IMR-90 (cell line): ENCODE measurements at regions not wholly inside any gene's neighbourhood (a gene's known extent, or its start where the extent isn't known, plus 50 kb on each side); places are given as distances from the start of the nearest gene placed in this dataset.

Source experiments
- ATAC-seq: fragments of 200-7000 bp; cut with Tn5 transposase; 2 replicates; pipeline ENCODE4 v1.9.1; 2020; ENCODE audit warnings: low read depth, mild to moderate bottlenecking, moderate library complexity
- BruUV-seq: library from RNA; stranded (reverse); fragments of 400-500 nt; replicated peaks from 2 replicates; lab custom pipeline; 2021; lab: Mats Ljungman, UMichigan
- CTCF ChIA-PET: fragments of 300-600 bp; formaldehyde crosslinking; extraction: SDS; loops from one replicate; lab custom pipeline; 2021; ENCODE audit warnings: antibody characterized with exemption; lab: Yijun Ruan, JAX
- POLR2A ChIA-PET: fragments of 300-600 bp; sonication (Branson Sonifier 250); formaldehyde crosslinking; loops from one replicate; lab custom pipeline; 2022; ENCODE audit warnings: antibody characterized with exemption; ENCODE audit not compliant: unreplicated experiment; lab: Charles Lee
- DNase-seq: peaks from one replicate; pipeline ENCODE4 v3.0.0; 2013
- H2AFZ ChIP-seq: replicated peaks from 2 replicates; pipeline ENCODE3; 2013; ENCODE audit warnings: low read length, mild to moderate bottlenecking; ENCODE audit not compliant: poor library complexity
- H2AK5ac ChIP-seq: 2 replicates; pipeline ENCODE4 v1.6.1; 2013; ENCODE audit warnings: low read depth, low read length, inconsistent platforms
- H2AK9ac ChIP-seq: replicated peaks from 2 replicates; pipeline ENCODE3; 2013; ENCODE audit warnings: mild to moderate bottlenecking, low read depth, low read length, moderate library complexity; ENCODE audit not compliant: poor library complexity
- H2BK120ac ChIP-seq: 2 replicates; pipeline ENCODE4 v1.6.1; 2013; ENCODE audit warnings: low read depth, low read length, inconsistent platforms
- H2BK15ac ChIP-seq: 3 replicates; pipeline ENCODE4 v1.6.1; 2013; ENCODE audit warnings: low read depth, low read length, inconsistent platforms
- H2BK20ac ChIP-seq: 2 replicates; pipeline ENCODE4 v1.6.1; 2013; ENCODE audit warnings: low read depth, mild to moderate bottlenecking, inconsistent platforms, low read length, moderate library complexity
- H2BK5ac ChIP-seq: 2 replicates; pipeline ENCODE4 v1.6.1; 2013; ENCODE audit warnings: mild to moderate bottlenecking, low read depth, low read length, inconsistent platforms; ENCODE audit not compliant: poor library complexity, severe bottlenecking
- H3K14ac ChIP-seq: replicated peaks from 2 replicates; pipeline ENCODE4 v1.6.1; 2013; ENCODE audit warnings: low read depth, low read length, inconsistent platforms
- H3K18ac ChIP-seq: 2 replicates; pipeline ENCODE4 v1.6.1; 2013; ENCODE audit warnings: low read depth, low read length, control low read depth
- H3K23ac ChIP-seq: 2 replicates; pipeline ENCODE4 v1.6.1; 2013; ENCODE audit warnings: low read depth, low read length, inconsistent platforms
- H3K27ac ChIP-seq: 2 replicates; pipeline ENCODE4 v1.5.1; 2013; ENCODE audit warnings: mild to moderate bottlenecking, control low read depth, low read length; ENCODE audit not compliant: insufficient read depth
- H3K27me3 ChIP-seq: 2 replicates; pipeline ENCODE4 v1.6.1; 2013; ENCODE audit warnings: low read length; ENCODE audit not compliant: control insufficient read depth, insufficient read depth
- H3K36me3 ChIP-seq: 2 replicates; pipeline ENCODE4 v1.6.1; 2013; ENCODE audit warnings: low read length, mixed read lengths; ENCODE audit not compliant: control insufficient read depth, insufficient read depth
- H3K4ac ChIP-seq: 2 replicates; pipeline ENCODE4 v1.6.1; 2013; ENCODE audit warnings: low read depth, low read length, inconsistent platforms
- H3K4me1 ChIP-seq: 2 replicates; pipeline ENCODE4 v1.6.1; 2013; ENCODE audit warnings: low read length, mixed read lengths; ENCODE audit not compliant: control insufficient read depth, insufficient read depth
- H3K4me2 ChIP-seq: 2 replicates; pipeline ENCODE4 v1.6.1; 2013; ENCODE audit warnings: low read depth, mild to moderate bottlenecking, control low read depth, low read length, moderate library complexity
- H3K4me3 ChIP-seq: 2 replicates; pipeline ENCODE4 v1.5.1; 2013; ENCODE audit warnings: low read depth, mild to moderate bottlenecking, control low read depth, low read length, moderate library complexity; ENCODE audit not compliant: insufficient read depth
- H3K56ac ChIP-seq: 2 replicates; pipeline ENCODE4 v1.6.1; 2013; ENCODE audit warnings: low read length, inconsistent platforms; ENCODE audit not compliant: insufficient read depth; ENCODE audit errors: extremely low read depth
- H3K79me1 ChIP-seq, 2 experiments: 2 replicates each; pipeline ENCODE4 v1.6.1; 2013; ENCODE audit warnings: low read length in 2 of 2, inconsistent platforms in 1 of 2, low read depth in 1 of 2
- H3K9ac ChIP-seq: 2 replicates; pipeline ENCODE4 v1.6.1; 2013; ENCODE audit warnings: low read depth, low read length, control low read depth
- H3K9me1 ChIP-seq: 2 replicates; pipeline ENCODE4 v1.6.1; 2013; ENCODE audit warnings: low read length, inconsistent platforms; ENCODE audit not compliant: insufficient read depth
- H3K9me3 ChIP-seq: 2 replicates; pipeline ENCODE4 v1.6.1; 2013; ENCODE audit warnings: low read length; ENCODE audit not compliant: control insufficient read depth, insufficient read depth
- H4K20me1 ChIP-seq: 2 replicates; pipeline ENCODE4 v1.6.1; 2013; ENCODE audit warnings: low read length, inconsistent platforms; ENCODE audit not compliant: insufficient read depth
- H4K5ac ChIP-seq: 2 replicates; pipeline ENCODE4 v1.6.1; 2013; ENCODE audit warnings: mild to moderate bottlenecking, low read depth, low read length, control low read depth
- H4K8ac ChIP-seq, 2 experiments: 2 replicates each; pipeline ENCODE4 v1.6.1; 2013; ENCODE audit warnings: low read depth in 2 of 2, low read length in 2 of 2, control low read depth in 1 of 2, inconsistent platforms in 1 of 2
- H4K91ac ChIP-seq: 2 replicates; pipeline ENCODE4 v1.6.1; 2013; ENCODE audit warnings: low read depth, low read length, inconsistent platforms; ENCODE audit not compliant: insufficient read depth
- CHD1 ChIP-seq: IDR thresholded peaks from 2 replicates; pipeline ENCODE4 v1.6.1; 2012; ENCODE audit warnings: low read depth, low read length, improper control_type of control experiment
- RCOR1 ChIP-seq: IDR thresholded peaks from 2 replicates; pipeline ENCODE4 v1.6.1; 2012; ENCODE audit warnings: mild to moderate bottlenecking, low read length, improper control_type of control experiment; ENCODE audit not compliant: insufficient replicate concordance
- WGBS, 2 experiments: methylation state at CpG; one replicate each; pipeline versions ENCODE4 v1.1.5 to v1.1.7; 2013; ENCODE audit warnings: missing lambda C conversion rate in 2 of 2; ENCODE audit not compliant: insufficient read length in 1 of 2; ENCODE audit errors: extremely low coverage in 2 of 2; 5-methylcytosine and 5-hydroxymethylcytosine counted together
- dilution Hi-C: fragments of 300-500 bp; cut with HindIII; formaldehyde crosslinking; loops from one replicate; pipeline ENCODE4 v1.14.3; 2018; ENCODE audit warnings: low sequenced_read_pairs; ENCODE audit not compliant: unreplicated experiment
- in situ Hi-C: fragments of 300-500 bp; cut with MboI; formaldehyde crosslinking; loops from 3 replicates; pipeline ENCODE4 v1.14.3; 2019; ENCODE audit warnings: low sequenced_read_pairs, inconsistent platforms, mixed read lengths
- intact Hi-C: fragments of 100-400 bp; cut with micrococcal nuclease; formaldehyde crosslinking; loops from 2 replicates; pipeline ENCODE4 v1.10.0; 2022

DNA sequence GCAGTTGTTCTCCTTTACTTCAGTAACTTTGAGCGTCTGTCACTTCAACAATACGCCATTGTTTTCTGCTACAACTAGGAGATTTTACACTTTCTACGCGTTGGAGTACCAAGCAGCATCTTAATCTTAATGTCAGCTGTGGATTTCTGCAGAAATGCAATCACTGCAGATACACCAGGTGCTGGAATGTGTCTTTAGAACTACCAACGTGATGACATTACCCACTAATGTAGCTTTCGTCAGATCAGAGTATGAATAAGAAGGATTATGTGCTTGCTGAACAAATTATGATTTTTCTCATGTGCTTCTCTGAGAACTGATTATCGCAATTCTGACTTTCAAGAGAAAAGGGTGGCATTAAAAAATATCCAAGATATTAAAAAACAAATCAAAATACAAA is 77.5 kb upstream of the CNTN3 start:
- no peak overlapping the region for H2BK15ac ChIP-seq
- no peak overlapping the region for H3K23ac ChIP-seq
- no peak overlapping the region for H2AK9ac ChIP-seq
- no peaks in the 10 kb centered on the region for H3K79me1 ChIP-seq
- dilution Hi-C loops = no loop called here
- H2BK5ac ChIP-seq = no peak overlapping the region
- intact Hi-C loops = no loop called here
- no peaks in the 10 kb centered on the region for H3K27me3 ChIP-seq
- no peak overlapping the region for H3K27ac ChIP-seq
- H3K36me3 ChIP-seq = no peaks in the 10 kb centered on the region
- H2AFZ ChIP-seq = no peak overlapping the region
- no peak overlapping the region for H3K14ac ChIP-seq
- in situ Hi-C loops = no loop called here
- H2BK20ac ChIP-seq = no peak overlapping the region
- H3K4me3 ChIP-seq = no peak overlapping the region
- no peak for ATAC-seq
- no TSS peak for BruUV-seq
- no peak overlapping the region for H3K4ac ChIP-seq
- H3K4me2 ChIP-seq = no peak overlapping the region
- WGBS, 2 experiments = 30% methylated on average over 2 of the region's 7 CpGs; no CpG with 5 or more reads in 1 of the 2 experiments
- no peaks in the 10 kb centered on the region for H3K4me1 ChIP-seq
- H2BK120ac ChIP-seq = no peak overlapping the region
- no peak for TF ChIP-seq CHD1
- TF ChIP-seq RCOR1 = no peak
- no peak overlapping the region for H3K9ac ChIP-seq
- no peak overlapping the region for H2AK5ac ChIP-seq
- H4K8ac ChIP-seq = no peak overlapping the region
- ChIA-PET POLR2A (no interaction called here), CTCF (no interaction called here)
- no peak overlapping the region for H4K5ac ChIP-seq
- DNase-seq = no peak
- no peak overlapping the region for H3K56ac ChIP-seq
- no peaks in the 10 kb centered on the region for H4K20me1 ChIP-seq
- H3K18ac ChIP-seq = no peak overlapping the region
- no peaks in the 10 kb centered on the region for H3K9me1 ChIP-seq
- no peak overlapping the region for H4K91ac ChIP-seq
- H3K9me3 ChIP-seq = no peaks in the 10 kb centered on the region
